Calu3 (cell line): ENCODE measurements at regions not wholly inside any gene's neighbourhood (a gene's known extent, or its start where the extent isn't known, plus 50 kb on each side); places are given as distances from the start of the nearest gene placed in this dataset.

Source experiments
- BruUV-seq: library from RNA; stranded (reverse); fragments of 400-500 nt; replicated peaks from 2 replicates; lab custom pipeline; 2021; lab: Mats Ljungman, UMichigan
- CTCF ChIA-PET: fragments of 300-600 bp; sonication (Branson Sonifier 250); formaldehyde crosslinking; loops from one replicate; lab custom pipeline; 2022; ENCODE audit warnings: antibody characterized with exemption; lab: Charles Lee
- DNase-seq: peaks from one replicate; pipeline ENCODE4 v3.0.0; 2022
- H3K27ac Mint-ChIP-seq: one replicate; pipeline ENCODE4 v1.8.0; 2022; ENCODE audit warnings: mixed read lengths; ENCODE audit not compliant: unreplicated experiment
- H3K27me3 Mint-ChIP-seq: one replicate; pipeline ENCODE4 v1.8.0; 2022; ENCODE audit warnings: mixed read lengths; ENCODE audit not compliant: unreplicated experiment
- H3K36me3 Mint-ChIP-seq: one replicate; pipeline ENCODE4 v1.8.0; 2022; ENCODE audit warnings: mild to moderate bottlenecking, moderate library complexity, mixed read lengths; ENCODE audit not compliant: insufficient read depth, unreplicated experiment
- H3K4me1 Mint-ChIP-seq: one replicate; pipeline ENCODE4 v1.8.0; 2022; ENCODE audit warnings: mild to moderate bottlenecking, low read depth, mixed read lengths; ENCODE audit not compliant: unreplicated experiment
- H3K4me3 Mint-ChIP-seq: one replicate; pipeline ENCODE4 v1.8.0; 2022; ENCODE audit warnings: mild to moderate bottlenecking, low read depth, moderate library complexity, mixed read lengths; ENCODE audit not compliant: unreplicated experiment
- H3K9me3 Mint-ChIP-seq: one replicate; pipeline ENCODE4 v1.8.0; 2022; ENCODE audit warnings: low read depth, mixed read lengths; ENCODE audit not compliant: unreplicated experiment
- CTCF ChIP-seq: fragments of 200-600 bp; IDR thresholded peaks from one replicate; pipeline ENCODE4 v1.8.0; 2022; ENCODE audit warnings: antibody characterized with exemption; ENCODE audit not compliant: unreplicated experiment
- intact Hi-C: fragments of 100-400 bp; cut with micrococcal nuclease; formaldehyde crosslinking; loops from one replicate; pipeline ENCODE4 v1.10.0; 2022; ENCODE audit not compliant: unreplicated experiment

- intact Hi-C loops: no loop called here
- Mint-ChIP-seq H3K9me3 (no peaks in the 10 kb centered on the region), H3K4me3 (no peak overlapping the region), H3K27ac (no peak overlapping the region), H3K4me1 (peaks cover 8% of the 10 kb centered on the region), H3K27me3 (peaks cover 29% of the 10 kb centered on the region), H3K36me3 (no peaks in the 10 kb centered on the region)
- no TSS peak for BruUV-seq
- CTCF ChIA-PET: interaction anchor here (0.7 to 1.0 kb wide), 3 partner anchors 29 to 39 kb away, joined by 3 read pairs; no protein-coding TSS in a partner anchor
- TF ChIP-seq CTCF: no peak
- peak; percentile 42 for DNase-seq
These were observed 84.4 kb upstream of the GSE1 start for GRCh38 chr16:85528528-85529387.

GRCh38 chr16:85529489-85530369 is 83.4 kb upstream of the GSE1 start:
- TF ChIP-seq CTCF: peak; percentile 29
- Mint-ChIP-seq H3K27me3 (peaks cover 37% of the 10 kb centered on the region), H3K36me3 (no peaks in the 10 kb centered on the region), H3K9me3 (no peaks in the 10 kb centered on the region), H3K4me3 (no peak overlapping the region), H3K4me1 (peaks cover under 1% of the 10 kb centered on the region), H3K27ac (no peak overlapping the region)
- no TSS peak for BruUV-seq
- intact Hi-C loops: no loop called here
- CTCF ChIA-PET: interaction anchor here (0.6 to 1.0 kb wide), 4 partner anchors 9 to 57 kb away, joined by 3 to 4 read pairs (median 3); no protein-coding TSS in a partner anchor
- DNase-seq: no peak

- CTCF ChIA-PET: interaction anchor here (0.6 to 1.0 kb wide), 2 partner anchors 9 to 58 kb away, joined by 3 to 4 read pairs; no protein-coding TSS in a partner anchor
- BruUV-seq: no TSS peak
- H3K36me3 Mint-ChIP-seq: no peaks in the 10 kb centered on the region
- H3K27me3 Mint-ChIP-seq: peaks cover 43% of the 10 kb centered on the region
- intact Hi-C loops: no loop called here
- TF ChIP-seq CTCF: no peak
- DNase-seq: no peak
- H3K4me1 Mint-ChIP-seq: peaks cover 5% of the 10 kb centered on the region
- no peak overlapping the region for H3K27ac Mint-ChIP-seq
- H3K9me3 Mint-ChIP-seq: no peaks in the 10 kb centered on the region
- H3K4me3 Mint-ChIP-seq: no peak overlapping the region
These were observed 82.8 kb upstream of the GSE1 start for GRCh38 chr16:85530370-85530739.

- Mint-ChIP-seq H3K27ac (no peak overlapping the region), H3K27me3 (peaks cover 53% of the 10 kb centered on the region), H3K4me1 (peaks cover 13% of the 10 kb centered on the region), H3K36me3 (no peaks in the 10 kb centered on the region), H3K4me3 (no peak overlapping the region), H3K9me3 (no peaks in the 10 kb centered on the region)
- DNase-seq: no peak
- CTCF ChIA-PET: no interaction called here
- TF ChIP-seq CTCF: no peak
- intact Hi-C loops: no loop called here
- BruUV-seq: no TSS peak
These were observed 81.6 kb upstream of the GSE1 start for GRCh38 chr16:85531516-85531915.
